ENCODE measurements at regions not wholly inside any gene's neighbourhood (a gene's known extent, or its start where the extent isn't known, plus 50 kb on each side); places are given as distances from the start of the nearest gene placed in this dataset.
"Not testable (repeated sequence)": the region's sequence is repeated elsewhere in the genome, so short reads cannot be mapped to it uniquely, and the experiment has no call there.

DNA sequence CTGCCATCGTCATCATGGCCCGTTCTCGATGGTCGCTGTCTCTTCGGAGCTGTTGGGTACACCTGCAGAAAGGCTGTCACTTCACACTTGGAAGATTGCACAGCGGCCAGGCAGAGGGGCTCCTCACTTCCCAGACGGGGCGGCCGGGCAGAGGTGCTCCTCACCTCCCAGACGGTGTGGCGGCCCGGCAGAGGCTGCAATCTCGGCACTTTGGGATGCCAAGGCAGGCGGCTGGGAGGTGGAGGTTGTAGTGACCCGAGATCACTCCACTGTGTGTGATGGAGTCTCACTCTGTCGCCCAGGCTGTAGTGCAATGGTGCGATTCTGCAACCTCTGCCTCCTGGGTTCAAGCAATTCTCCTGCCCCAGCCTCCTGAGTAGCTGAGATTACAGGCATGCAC is 192.4 kb downstream of the RTP5 start:
- H3K27me3 Mint-ChIP-seq, result peaks cover 24% of the 10 kb centered on the region
- H3K4me1 ChIP-seq (ENCODE audit: control insufficient read depth, insufficient read depth, low read length, poor library complexity, severe bottlenecking); H3K9me3 ChIP-seq (ENCODE audit: control insufficient read depth in 2 of 2, low read length in 2 of 2); H3K4me3 ChIP-seq (ENCODE audit: low read depth, low read length); H3K4me1 Mint-ChIP-seq; H3K36me3 ChIP-seq (ENCODE audit: control insufficient read depth, insufficient read depth, low read length); DNase-seq; ATAC-seq (ENCODE audit: low read depth in 2 of 2); H3K27me3 ChIP-seq (ENCODE audit: control insufficient read depth, insufficient read depth, low read length); H3K36me3 Mint-ChIP-seq; H3K4me3 Mint-ChIP-seq; H3K27ac Mint-ChIP-seq; H3K27ac ChIP-seq (ENCODE audit: insufficient read depth, low read length, poor library complexity, severe bottlenecking); H3K9me3 Mint-ChIP-seq: not testable (repeated sequence)

DNA sequence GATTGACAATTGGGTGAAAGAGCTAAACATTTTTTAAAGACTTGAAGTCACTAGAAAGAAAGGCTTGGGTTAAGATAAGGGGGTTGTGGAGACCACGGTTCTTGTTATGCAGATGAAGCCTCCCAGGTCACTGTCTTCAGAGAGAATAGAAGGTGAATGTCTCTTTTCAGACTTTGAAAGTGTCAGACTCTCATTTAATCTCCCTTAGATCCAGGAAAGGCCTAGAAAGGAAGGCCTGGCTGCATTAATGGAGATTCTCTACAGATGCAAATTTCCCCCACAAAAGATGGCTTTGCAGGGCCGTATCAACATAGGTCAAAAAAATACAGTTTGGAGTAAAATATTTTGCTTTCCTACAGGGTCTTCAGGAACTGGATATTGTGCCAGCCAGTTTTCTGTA is 193.9 kb downstream of the RTP5 start:
- H3K4me3 Mint-ChIP-seq, result no peak overlapping the region

DNA sequence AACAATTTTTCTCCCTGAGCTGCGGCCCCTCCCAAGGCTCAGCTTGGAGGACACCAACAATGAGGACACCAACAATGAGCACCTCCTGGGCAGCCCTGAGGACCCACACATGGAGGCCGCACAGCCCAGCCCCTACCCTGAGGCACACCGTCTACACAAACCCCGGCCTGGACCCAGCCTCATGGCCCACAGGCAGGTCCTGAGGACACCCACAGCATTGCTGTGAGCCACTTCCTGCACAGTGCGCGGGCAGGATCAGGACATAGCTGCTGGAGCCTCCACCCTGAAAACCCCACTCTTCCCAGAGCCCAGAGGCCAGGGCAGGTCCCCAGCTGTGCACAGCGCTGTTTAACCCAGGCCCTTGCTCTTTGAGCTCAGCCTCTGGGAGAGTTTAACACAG is 194.3 kb downstream of the RTP5 start:
- Histone ChIP-seq H3K27me3 (ENCODE audit: control insufficient read depth, insufficient read depth, low read length) (peaks cover 3% of the 10 kb centered on the region), H3K36me3 (ENCODE audit: control insufficient read depth, insufficient read depth, low read length) (no peaks in the 10 kb centered on the region), H3K27ac (ENCODE audit: insufficient read depth, low read length, poor library complexity, severe bottlenecking) (no peak overlapping the region), H3K4me1 (ENCODE audit: control insufficient read depth, insufficient read depth, low read length, poor library complexity, severe bottlenecking) (no peaks in the 10 kb centered on the region), H3K9me3 (ENCODE audit: control insufficient read depth in 2 of 2, low read length in 2 of 2) (no peaks in the 10 kb centered on the region), H3K4me3 (ENCODE audit: low read depth, low read length) (no peak overlapping the region)
- Mint-ChIP-seq H3K9me3 (peaks cover 0 to 3% (median 0%) of the 10 kb centered on the region in 7 donors), H3K27ac (no peak overlapping the region), H3K4me3 (no peak overlapping the region), H3K36me3 (no peaks in the 10 kb centered on the region), H3K27me3 (peaks cover 14% of the 10 kb centered on the region), H3K4me1 (no peaks in the 10 kb centered on the region)
- ATAC-seq (ENCODE audit: low read depth in 2 of 2) (no peak), DNase-seq (no peak)

More for the DNA sequence above, 193.9 kb downstream of the RTP5 start:
- Mint-ChIP-seq H3K27me3 (peaks cover 18% of the 10 kb centered on the region), H3K9me3 (peaks cover 0 to 3% (median 0%) of the 10 kb centered on the region in 7 donors), H3K27ac (no peak overlapping the region), H3K36me3 (no peaks in the 10 kb centered on the region), H3K4me1 (no peaks in the 10 kb centered on the region)
- Histone ChIP-seq H3K4me1 (ENCODE audit: control insufficient read depth, insufficient read depth, low read length, poor library complexity, severe bottlenecking) (no peaks in the 10 kb centered on the region), H3K9me3 (ENCODE audit: control insufficient read depth in 2 of 2, low read length in 2 of 2) (no peaks in the 10 kb centered on the region), H3K27me3 (ENCODE audit: control insufficient read depth, insufficient read depth, low read length) (peaks cover 3% of the 10 kb centered on the region), H3K4me3 (ENCODE audit: low read depth, low read length) (no peak overlapping the region), H3K27ac (ENCODE audit: insufficient read depth, low read length, poor library complexity, severe bottlenecking) (no peak overlapping the region), H3K36me3 (ENCODE audit: control insufficient read depth, insufficient read depth, low read length) (no peaks in the 10 kb centered on the region)
- DNase-seq (no peak), ATAC-seq (ENCODE audit: low read depth in 2 of 2) (no peak)

DNA sequence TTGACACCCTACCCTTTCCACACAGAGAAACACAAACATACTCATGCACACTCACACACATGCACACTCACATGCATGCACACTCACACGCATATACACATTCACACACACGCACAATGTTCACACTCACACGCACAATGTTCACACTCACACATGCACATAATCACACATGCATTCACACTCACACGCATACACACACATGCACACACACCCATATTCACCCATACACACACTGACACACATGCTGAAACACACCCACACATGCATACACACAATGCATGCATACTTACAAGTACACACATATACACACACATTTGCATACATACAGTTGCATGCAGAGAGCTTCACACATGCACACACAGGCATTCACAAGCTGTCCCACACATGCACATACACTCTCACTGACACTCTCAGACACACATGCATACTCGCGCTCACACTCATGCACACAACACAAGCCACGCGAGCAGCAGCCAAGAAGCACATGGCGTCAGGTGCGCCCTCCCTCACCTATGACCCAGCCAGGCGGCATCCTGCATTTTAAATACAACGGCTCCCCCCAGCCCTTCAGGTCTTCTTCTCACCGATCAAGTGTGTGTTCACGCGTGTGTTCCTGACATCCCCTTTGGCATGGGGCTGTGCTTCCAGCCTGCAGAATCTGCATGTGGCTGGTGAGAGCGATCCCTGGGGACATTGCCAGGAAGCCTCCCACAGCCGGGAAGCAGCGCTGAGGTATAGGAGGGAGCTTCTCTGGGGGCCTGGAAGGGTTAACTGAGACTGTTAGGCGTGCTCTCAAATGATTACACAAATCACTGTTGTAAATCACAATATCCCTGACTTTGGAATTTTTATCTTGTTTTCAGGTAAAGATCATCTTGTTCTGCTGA is 195.1 kb downstream of the RTP5 start:
- Mint-ChIP-seq H3K27me3 (peaks cover 7% of the 10 kb centered on the region), H3K9me3 (peaks cover 0 to 3% (median 0%) of the 10 kb centered on the region in 7 donors), H3K36me3 (no peaks in the 10 kb centered on the region), H3K4me3 (no peak overlapping the region), H3K4me1 (no peaks in the 10 kb centered on the region), H3K27ac (no peak overlapping the region)
- Histone ChIP-seq H3K9me3 (ENCODE audit: control insufficient read depth in 2 of 2, low read length in 2 of 2) (no peaks in the 10 kb centered on the region), H3K36me3 (ENCODE audit: control insufficient read depth, insufficient read depth, low read length) (no peaks in the 10 kb centered on the region), H3K4me3 (ENCODE audit: low read depth, low read length) (no peak overlapping the region), H3K4me1 (ENCODE audit: control insufficient read depth, insufficient read depth, low read length, poor library complexity, severe bottlenecking) (no peaks in the 10 kb centered on the region), H3K27ac (ENCODE audit: insufficient read depth, low read length, poor library complexity, severe bottlenecking) (no peak overlapping the region), H3K27me3 (ENCODE audit: control insufficient read depth, insufficient read depth, low read length) (peaks cover 3% of the 10 kb centered on the region)
- no peak for DNase-seq
- ATAC-seq (ENCODE audit: low read depth in 2 of 2), result no peak

DNA sequence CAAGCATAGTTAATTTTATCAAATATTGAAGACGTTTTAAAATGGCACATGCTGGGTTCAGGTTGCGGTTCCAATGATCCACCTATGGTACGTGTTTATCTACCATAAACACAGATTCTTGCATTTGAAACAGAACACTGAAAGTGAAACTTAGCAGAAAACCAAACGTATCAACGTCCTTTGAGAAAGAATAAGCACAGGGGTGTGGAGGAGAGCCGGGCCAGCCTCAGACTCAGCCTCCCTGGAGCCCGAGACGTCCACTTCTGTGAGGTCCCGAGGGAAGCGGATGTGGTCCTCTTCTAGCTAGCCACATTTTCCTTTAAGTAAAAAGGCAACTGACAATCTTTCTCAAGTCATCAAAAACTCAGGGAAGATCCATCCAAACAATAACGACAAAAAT is 195.9 kb downstream of the RTP5 start:
- no peak overlapping the region for H3K4me3 Mint-ChIP-seq
- no peaks in the 10 kb centered on the region for H3K4me1 Mint-ChIP-seq
- no peaks in the 10 kb centered on the region for H3K9me3 ChIP-seq (ENCODE audit: control insufficient read depth in 2 of 2, low read length in 2 of 2)
- DNase-seq (no peak), ATAC-seq (ENCODE audit: low read depth in 2 of 2) (no peak)
- H3K27me3 Mint-ChIP-seq, result peaks cover 6% of the 10 kb centered on the region
- no peak overlapping the region for H3K4me3 ChIP-seq (ENCODE audit: low read depth, low read length)
- no peaks in the 10 kb centered on the region for H3K36me3 ChIP-seq (ENCODE audit: control insufficient read depth, insufficient read depth, low read length)
- H3K27ac Mint-ChIP-seq, result no peak overlapping the region
- no peaks in the 10 kb centered on the region for H3K4me1 ChIP-seq (ENCODE audit: control insufficient read depth, insufficient read depth, low read length, poor library complexity, severe bottlenecking)
- H3K36me3 Mint-ChIP-seq, result no peaks in the 10 kb centered on the region
- no peak overlapping the region for H3K27ac ChIP-seq (ENCODE audit: insufficient read depth, low read length, poor library complexity, severe bottlenecking)
- peaks cover under 1% of the 10 kb centered on the region for H3K27me3 ChIP-seq (ENCODE audit: control insufficient read depth, insufficient read depth, low read length)
- H3K9me3 Mint-ChIP-seq, result peaks cover 0 to 3% (median 0%) of the 10 kb centered on the region in 7 donors

GRCh38 chr2:242069018-242069417 is 199.5 kb downstream of the RTP5 start:
- Histone ChIP-seq H3K27ac (ENCODE audit: insufficient read depth, low read length, poor library complexity, severe bottlenecking) (no peak overlapping the region), H3K4me3 (ENCODE audit: low read depth, low read length) (no peak overlapping the region), H3K9me3 (ENCODE audit: control insufficient read depth in 2 of 2, low read length in 2 of 2) (no peaks in the 10 kb centered on the region), H3K4me1 (ENCODE audit: control insufficient read depth, insufficient read depth, low read length, poor library complexity, severe bottlenecking) (no peaks in the 10 kb centered on the region), H3K36me3 (ENCODE audit: control insufficient read depth, insufficient read depth, low read length) (no peaks in the 10 kb centered on the region), H3K27me3 (ENCODE audit: control insufficient read depth, insufficient read depth, low read length) (no peaks in the 10 kb centered on the region)
- no peak for ATAC-seq (ENCODE audit: low read depth in 2 of 2)
- Mint-ChIP-seq H3K36me3 (no peaks in the 10 kb centered on the region), H3K27ac (peak overlapping the region in 1 of 3 donors; percentile 89), H3K27me3 (peaks cover 9% of the 10 kb centered on the region), H3K4me3 (no peak overlapping the region), H3K9me3 (no peaks in the 10 kb centered on the region), H3K4me1 (no peaks in the 10 kb centered on the region)
- DNase-seq, result no peak

DNA sequence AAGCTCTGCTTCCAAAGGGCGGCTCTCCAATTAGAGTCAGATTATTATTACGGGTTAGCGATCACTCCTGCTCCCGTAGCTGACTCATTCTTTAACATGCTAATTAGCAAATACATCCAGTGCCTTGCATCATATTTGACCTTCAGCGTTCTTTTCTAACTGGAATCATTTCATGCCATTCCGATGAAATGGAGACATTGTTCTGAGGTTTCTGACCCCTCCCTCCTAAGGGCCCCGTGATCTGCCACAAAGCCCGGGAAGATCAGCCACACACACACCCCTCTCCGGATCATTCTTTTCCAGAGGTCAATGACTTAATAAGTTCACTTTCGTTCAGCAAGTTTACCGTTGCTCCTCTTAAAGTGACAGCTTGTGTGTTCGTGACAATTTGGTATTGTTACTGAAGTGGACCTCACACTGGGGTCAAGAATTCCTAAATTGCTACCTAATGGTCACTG is 200.4 kb downstream of the RTP5 start:
- H3K27ac ChIP-seq (ENCODE audit: insufficient read depth, low read length, poor library complexity, severe bottlenecking); H3K4me3 ChIP-seq (ENCODE audit: low read depth, low read length); H3K4me3 Mint-ChIP-seq; H3K9me3 ChIP-seq (ENCODE audit: control insufficient read depth in 2 of 2, low read length in 2 of 2); H3K4me1 Mint-ChIP-seq; H3K36me3 ChIP-seq (ENCODE audit: control insufficient read depth, insufficient read depth, low read length); H3K9me3 Mint-ChIP-seq; H3K4me1 ChIP-seq (ENCODE audit: control insufficient read depth, insufficient read depth, low read length, poor library complexity, severe bottlenecking); H3K36me3 Mint-ChIP-seq; H3K27ac Mint-ChIP-seq; DNase-seq; ATAC-seq (ENCODE audit: low read depth in 2 of 2); H3K27me3 ChIP-seq (ENCODE audit: control insufficient read depth, insufficient read depth, low read length): not testable (repeated sequence)
- H3K27me3 Mint-ChIP-seq, result peaks cover 16% of the 10 kb centered on the region

DNA sequence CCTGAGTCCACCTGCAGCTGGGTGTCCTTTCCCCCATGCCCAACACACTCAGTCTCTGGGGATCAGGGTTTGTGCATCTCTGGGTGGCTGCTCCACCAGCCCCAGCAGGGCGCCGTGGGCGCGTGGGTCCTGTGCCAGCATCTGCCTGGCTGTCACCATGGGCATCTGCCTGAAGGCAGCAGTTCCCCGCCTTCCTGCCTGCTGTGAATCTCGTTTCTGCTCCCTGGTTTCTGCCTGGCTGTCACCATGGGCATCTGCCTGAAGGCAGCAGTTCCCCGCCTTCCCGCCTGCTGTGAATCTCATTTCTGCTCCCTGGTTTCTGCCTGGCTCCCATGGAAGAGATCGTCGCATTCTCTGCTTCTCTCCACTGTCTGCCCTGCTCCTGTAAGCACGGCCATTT is 201.2 kb downstream of the RTP5 start:
- not testable (repeated sequence) for H3K9me3 Mint-ChIP-seq; ATAC-seq (ENCODE audit: low read depth in 2 of 2); DNase-seq; H3K36me3 Mint-ChIP-seq; H3K36me3 ChIP-seq (ENCODE audit: control insufficient read depth, insufficient read depth, low read length); H3K4me1 Mint-ChIP-seq; H3K4me3 ChIP-seq (ENCODE audit: low read depth, low read length); H3K4me1 ChIP-seq (ENCODE audit: control insufficient read depth, insufficient read depth, low read length, poor library complexity, severe bottlenecking); H3K9me3 ChIP-seq (ENCODE audit: control insufficient read depth in 2 of 2, low read length in 2 of 2); H3K27me3 ChIP-seq (ENCODE audit: control insufficient read depth, insufficient read depth, low read length); H3K27ac ChIP-seq (ENCODE audit: insufficient read depth, low read length, poor library complexity, severe bottlenecking); H3K4me3 Mint-ChIP-seq
- Mint-ChIP-seq H3K27me3 (peaks cover 22% of the 10 kb centered on the region), H3K27ac (peak overlapping the region in 1 of 3 donors; percentile 67)
